Right lobe of liver (tissue), 6 donors: ENCODE measurements at regions not wholly inside any gene's neighbourhood (a gene's known extent, or its start where the extent isn't known, plus 50 kb on each side); places are given as distances from the start of the nearest gene placed in this dataset.

ENCODE experiments used
- ATAC-seq, 4 donors: fragments of 200-7000 bp; cut with Tn5 transposase; one replicate each; pipeline ENCODE4 v1.9.1; 2020; ENCODE audit warnings: mild to moderate bottlenecking in 4 of 4, moderate library complexity in 4 of 4
- DNase-seq, 3 donors: peaks; one replicate each; pipeline ENCODE4 v3.0.0-alpha.2; 2020
- H3K27ac ChIP-seq, 3 donors: fragments of 200-600 bp; one replicate each; pipeline ENCODE4 v1.8.0; 2022
- H3K27me3 ChIP-seq, 2 donors: fragments of 200-600 bp; one replicate each; pipeline ENCODE4 v1.8.0; 2022
- H3K36me3 ChIP-seq, 4 donors: fragments of 200-600 bp; sonication (generic) in 1 of 4; one replicate each; pipeline versions ENCODE4 v1.5.1 to v1.8.0; 2017 to 2022; ENCODE audit warnings: control low read depth in 1 of 4
- H3K4me1 ChIP-seq, 4 donors: fragments of 200-600 bp; sonication (generic) in 1 of 4; one replicate each; pipeline versions ENCODE4 v1.5.1 to v1.8.0; 2017 to 2022; ENCODE audit warnings: control low read depth in 1 of 4
- H3K4me3 ChIP-seq, 3 donors: fragments of 200-600 bp; one replicate each; pipeline ENCODE4 v1.8.0; 2022
- H3K9me3 ChIP-seq, 4 donors: fragments of 200-600 bp; sonication (generic) in 1 of 4; one replicate each; pipeline versions ENCODE4 v1.5.1 to v1.8.0; 2017 to 2022; ENCODE audit warnings: control low read depth in 1 of 4
- POLR2A ChIP-seq: fragments of 450-650 bp; IDR thresholded peaks from one replicate; pipeline ENCODE4 v1.6.1; 2017; ENCODE audit warnings: antibody characterized with exemption, mild to moderate bottlenecking
- WGBS: methylation state at CpG from one replicate; pipeline ENCODE4 v1.1.6; 2018; ENCODE audit warnings: low coverage, low lambda C conversion rate; ENCODE audit not compliant: insufficient coverage; ENCODE audit errors: missing lambda C conversion rate; 5-methylcytosine and 5-hydroxymethylcytosine counted together
- intact Hi-C, 2 donors: fragments of 100-400 bp; cut with DNase I; formaldehyde crosslinking; loops; one replicate each; pipeline versions ENCODE4 v1.11.2 to v1.14.1; 2022
- TF ChIP-seq, protein P1 (sequence below), 4 donors: fragments of 200-600 bp in 3 of 4; fragments of 450-650 bp in 1 of 4; IDR thresholded peaks; one replicate each; pipeline versions ENCODE4 v1.5.1 to v1.8.0; 2016 to 2022; ENCODE audit warnings: antibody characterized with exemption in 4 of 4, mild to moderate bottlenecking in 2 of 4
- donor health status: DM: no; HTN: yes; CAD: no.
- donor health status: DM: no; HTN: no; CAD: no.
- donor health status: DM: no; HTN: no; CAD: no.
- donor health status: DM: no; HTN: yes; CAD: no.
- donor health status: DM: no; HTN: yes; CAD: no.

DNA sequence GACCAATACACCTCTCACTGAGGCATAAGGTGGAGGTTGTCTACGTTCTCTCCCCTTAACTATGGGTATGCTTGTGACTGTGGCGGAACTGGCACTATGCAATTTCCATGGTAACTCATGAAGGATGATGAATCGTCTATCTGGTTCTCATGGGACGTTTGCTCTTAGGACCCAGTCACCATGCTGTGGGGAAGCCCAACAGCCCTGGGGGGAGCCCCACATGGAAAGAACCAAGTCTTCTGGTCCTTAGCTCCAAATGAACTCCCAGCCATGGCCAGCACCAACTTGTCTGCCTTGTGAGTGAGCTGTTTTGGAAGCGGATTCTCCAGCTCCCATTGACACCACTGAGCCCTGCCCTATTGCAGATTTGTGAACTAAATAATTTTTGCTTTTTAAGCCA is 188.7 kb upstream of the S1PR3 start:
- WGBS: 76% methylated on average over 5 of the region's 5 CpGs
- H3K4me1 ChIP-seq: no peaks in the 10 kb centered on the region
- no peaks in the 10 kb centered on the region for H3K27me3 ChIP-seq
- no peaks in the 10 kb centered on the region for H3K9me3 ChIP-seq
- DNase-seq: no peak
- H3K4me3 ChIP-seq: no peak overlapping the region
- ATAC-seq: no peak
- intact Hi-C loops: no loop called here
- no peaks in the 10 kb centered on the region for H3K36me3 ChIP-seq
- H3K27ac ChIP-seq: no peak overlapping the region
- TF ChIP-seq, protein P1, sequence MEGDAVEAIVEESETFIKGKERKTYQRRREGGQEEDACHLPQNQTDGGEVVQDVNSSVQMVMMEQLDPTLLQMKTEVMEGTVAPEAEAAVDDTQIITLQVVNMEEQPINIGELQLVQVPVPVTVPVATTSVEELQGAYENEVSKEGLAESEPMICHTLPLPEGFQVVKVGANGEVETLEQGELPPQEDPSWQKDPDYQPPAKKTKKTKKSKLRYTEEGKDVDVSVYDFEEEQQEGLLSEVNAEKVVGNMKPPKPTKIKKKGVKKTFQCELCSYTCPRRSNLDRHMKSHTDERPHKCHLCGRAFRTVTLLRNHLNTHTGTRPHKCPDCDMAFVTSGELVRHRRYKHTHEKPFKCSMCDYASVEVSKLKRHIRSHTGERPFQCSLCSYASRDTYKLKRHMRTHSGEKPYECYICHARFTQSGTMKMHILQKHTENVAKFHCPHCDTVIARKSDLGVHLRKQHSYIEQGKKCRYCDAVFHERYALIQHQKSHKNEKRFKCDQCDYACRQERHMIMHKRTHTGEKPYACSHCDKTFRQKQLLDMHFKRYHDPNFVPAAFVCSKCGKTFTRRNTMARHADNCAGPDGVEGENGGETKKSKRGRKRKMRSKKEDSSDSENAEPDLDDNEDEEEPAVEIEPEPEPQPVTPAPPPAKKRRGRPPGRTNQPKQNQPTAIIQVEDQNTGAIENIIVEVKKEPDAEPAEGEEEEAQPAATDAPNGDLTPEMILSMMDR (IDR thresholded peaks at IDR 0.05): no peak
- no peak for TF ChIP-seq POLR2A

GRCh38 chr9:88803546-88804253 is 187.6 kb upstream of the S1PR3 start:
- DNase-seq: no peak
- H3K9me3 ChIP-seq: no peaks in the 10 kb centered on the region
- WGBS: 47% methylated on average over 4 of the region's 4 CpGs

GRCh38 chr9:88804254-88804596 is 187.0 kb upstream of the S1PR3 start:
- Histone ChIP-seq H3K9me3 (no peaks in the 10 kb centered on the region), H3K4me3 (no peak overlapping the region), H3K4me1 (no peaks in the 10 kb centered on the region), H3K36me3 (no peaks in the 10 kb centered on the region), H3K27me3 (no peaks in the 10 kb centered on the region), H3K27ac (no peak overlapping the region)
- no peak for ATAC-seq
- DNase-seq: no peak
- intact Hi-C loops: no loop called here
- WGBS: 36% methylated on average over 2 of the region's 2 CpGs
- TF ChIP-seq, protein P1 (IDR thresholded peaks at IDR 0.05): no peak
- TF ChIP-seq POLR2A: no peak

More at GRCh38 chr9:88803546-88804253, 187.6 kb upstream of the S1PR3 start:
- no peak overlapping the region for H3K4me3 ChIP-seq
- intact Hi-C loops: no loop called here
- H3K36me3 ChIP-seq: no peaks in the 10 kb centered on the region
- no peak for TF ChIP-seq POLR2A
- TF ChIP-seq, protein P1 (IDR thresholded peaks at IDR 0.05): no peak
- no peak for ATAC-seq
- H3K4me1 ChIP-seq: no peaks in the 10 kb centered on the region
- no peaks in the 10 kb centered on the region for H3K27me3 ChIP-seq
- H3K27ac ChIP-seq: no peak overlapping the region

GRCh38 chr9:88805217-88805943 is 185.9 kb upstream of the S1PR3 start:
- 59% methylated on average over 7 of the region's 7 CpGs for WGBS

More at GRCh38 chr9:88805217-88805943, 185.9 kb upstream of the S1PR3 start:
- intact Hi-C loops: no loop called here
- no peak for TF ChIP-seq POLR2A
- TF ChIP-seq, protein P1 (IDR thresholded peaks at IDR 0.05): no peak
- H3K9me3 ChIP-seq: no peaks in the 10 kb centered on the region
- ATAC-seq: no peak
- no peak overlapping the region for H3K4me3 ChIP-seq
- DNase-seq: no peak
- H3K27ac ChIP-seq: no peak overlapping the region
- no peaks in the 10 kb centered on the region for H3K4me1 ChIP-seq
- H3K36me3 ChIP-seq: no peaks in the 10 kb centered on the region
- H3K27me3 ChIP-seq: no peaks in the 10 kb centered on the region
